ENCODE measurements at regions not wholly inside any gene's neighbourhood (a gene's known extent, or its start where the extent isn't known, plus 50 kb on each side); places are given as distances from the start of the nearest gene placed in this dataset.

DNA sequence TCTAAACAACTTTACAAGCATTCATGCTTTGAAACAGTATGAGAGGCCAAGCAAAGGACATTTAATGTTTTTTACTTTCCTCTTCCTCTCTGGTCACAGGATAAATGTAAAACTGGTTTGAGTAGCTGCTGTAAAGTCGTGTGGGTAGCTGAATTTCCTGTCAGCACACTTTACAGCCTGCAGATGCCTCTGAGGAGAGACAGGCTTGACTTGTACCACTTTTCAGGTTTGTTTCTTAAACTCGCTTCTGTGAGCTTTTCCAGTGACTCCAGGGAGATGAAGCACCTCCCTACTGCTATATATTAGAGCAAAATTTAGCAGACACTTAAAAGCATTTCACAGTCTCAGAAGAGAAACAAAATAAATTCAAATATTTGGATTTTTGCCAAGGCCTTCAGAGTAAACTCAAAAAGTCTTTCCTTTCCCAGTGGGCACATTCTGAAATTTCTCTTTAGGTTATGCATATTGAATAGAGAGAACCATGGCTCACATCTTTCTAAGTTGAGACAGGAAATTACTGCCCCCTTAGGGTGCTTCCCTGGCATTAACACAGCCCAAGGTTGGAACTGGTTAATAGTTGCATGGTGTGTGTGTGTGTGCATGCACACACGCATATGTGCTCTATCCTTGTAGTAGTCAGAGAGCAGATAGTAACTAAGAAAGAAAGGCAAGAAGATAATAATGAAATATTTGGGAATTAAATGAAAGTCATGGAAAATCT is 557.3 kb upstream of the MIS18BP1 start:
- no peak overlapping the region for H3K4me2 ChIP-seq (ENCODE audit: insufficient read depth, low read length)
- no peak for ATAC-seq
- BruUV-seq (replicated peaks), result no TSS peak
- no peaks in the 10 kb centered on the region for H3K9me3 ChIP-seq (replicated peaks; ENCODE audit: control insufficient read depth, insufficient read depth, low read depth, low read length)
- no peaks in the 10 kb centered on the region for H3K79me2 ChIP-seq (ENCODE audit: control insufficient read depth, insufficient read depth, low read length)
- DNase-seq (ENCODE audit: extremely low read depth in 1 of 4, low spot score in 3 of 4), result no peak
- in situ Hi-C loops (cut with MboI) (no loop called here), intact Hi-C loops (cut with micrococcal nuclease) (no loop called here)
- H3K4me1 ChIP-seq (replicated peaks in 1 of 2; ENCODE audit: control insufficient read depth in 2 of 2, insufficient read depth in 2 of 2, low read length in 2 of 2), result no peaks in the 10 kb centered on the region
- no peak overlapping the region for H3K4me3 ChIP-seq
- no peak for FAIRE-seq
- TF ChIP-seq MEIS2 (IDR thresholded peaks at IDR 0.05; ENCODE audit: partially characterized antibody), result no peak
- TF ChIP-seq NR3C1 (CRISPR knock-in tag; IDR thresholded peaks at IDR 0.05), result no peak
- TF ChIP-seq GATAD2A (IDR thresholded peaks at IDR 0.05), result no peak
- no peak for TF ChIP-seq ZNF79 (CRISPR knock-in tag; IDR thresholded peaks at IDR 0.05; ENCODE audit: low read depth)
- TF ChIP-seq ATF1 (CRISPR knock-in tag; IDR thresholded peaks at IDR 0.05), result no peak
- TF ChIP-seq ATF1 (tag; IDR thresholded peaks at IDR 0.05), result no peak
- POLR2A ChIA-PET, result no interaction called here
- no peaks in the 10 kb centered on the region for H4K20me1 ChIP-seq (replicated peaks; ENCODE audit: control insufficient read depth, insufficient read depth, low read length)
- WGBS (ENCODE audit: insufficient coverage, low coverage, missing lambda C conversion rate), result 0% methylated on average over 3 of the region's 3 CpGs
- CTCF ChIA-PET (ENCODE audit: low intra/inter-chr PET ratio), result no interaction called here
- H3K9ac ChIP-seq (ENCODE audit: insufficient read depth in 1 of 2, low read depth in 2 of 2, low read length in 2 of 2), result no peak overlapping the region
- H3K27me3 ChIP-seq (ENCODE audit: control insufficient read depth in 2 of 2, insufficient read depth in 2 of 2, low read length in 2 of 2), result no peaks in the 10 kb centered on the region
- H3K36me3 ChIP-seq (ENCODE audit: control insufficient read depth, insufficient read depth, low read length), result no peaks in the 10 kb centered on the region
- H3K9me1 ChIP-seq (ENCODE audit: control insufficient read depth, insufficient read depth, low read length), result no peaks in the 10 kb centered on the region
- no peak overlapping the region for H2AFZ ChIP-seq (ENCODE audit: low read depth, low read length)
- no peak overlapping the region for H3K27ac ChIP-seq (ENCODE audit: extremely low read depth, low read depth, low read length)

DNA sequence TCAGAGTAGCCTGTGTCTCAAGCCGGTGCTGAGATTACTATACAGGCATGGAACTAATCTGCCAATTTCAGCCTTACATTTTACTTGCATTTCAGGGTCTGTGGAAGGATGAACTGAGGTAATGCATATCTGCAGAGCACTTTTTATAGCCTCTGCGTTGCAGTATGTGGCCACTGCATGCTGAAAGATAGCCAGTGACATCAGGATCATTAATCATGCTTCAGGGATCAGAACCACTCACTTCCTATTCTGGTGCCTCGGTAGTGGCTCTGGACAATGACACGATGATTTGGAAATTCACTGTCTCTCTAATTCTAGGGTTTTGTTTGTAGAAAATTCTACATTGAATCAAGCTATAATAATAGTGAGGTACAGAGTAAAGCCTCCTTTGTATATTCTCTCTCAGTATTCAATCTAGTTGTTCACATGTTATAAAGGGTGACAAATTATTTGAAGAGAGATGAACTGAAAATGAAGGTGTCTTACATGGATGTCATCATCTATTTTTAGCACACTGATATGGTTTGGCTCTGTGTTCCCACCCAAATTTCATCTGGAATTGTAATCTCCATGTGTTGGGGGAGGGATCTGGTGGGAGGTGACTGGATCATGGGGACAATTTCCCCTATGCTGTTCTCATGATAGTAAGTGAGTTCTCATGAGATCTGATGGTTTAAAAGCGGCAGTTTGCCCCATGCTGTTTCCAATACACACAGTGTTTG is 554.3 kb upstream of the MIS18BP1 start:
- Histone ChIP-seq H3K9ac (ENCODE audit: insufficient read depth in 1 of 2, low read depth in 2 of 2, low read length in 2 of 2) (no peak overlapping the region), H3K79me2 (ENCODE audit: control insufficient read depth, insufficient read depth, low read length) (no peaks in the 10 kb centered on the region), H3K4me3 (no peak overlapping the region), H3K4me2 (ENCODE audit: insufficient read depth, low read length) (no peak overlapping the region), H3K36me3 (ENCODE audit: control insufficient read depth, insufficient read depth, low read length) (no peaks in the 10 kb centered on the region), H4K20me1 (replicated peaks; ENCODE audit: control insufficient read depth, insufficient read depth, low read length) (no peaks in the 10 kb centered on the region), H3K9me1 (ENCODE audit: control insufficient read depth, insufficient read depth, low read length) (no peaks in the 10 kb centered on the region), H3K27me3 (ENCODE audit: control insufficient read depth in 2 of 2, insufficient read depth in 2 of 2, low read length in 2 of 2) (no peaks in the 10 kb centered on the region), H3K9me3 (replicated peaks; ENCODE audit: control insufficient read depth, insufficient read depth, low read depth, low read length) (no peaks in the 10 kb centered on the region), H3K4me1 (replicated peaks in 1 of 2; ENCODE audit: control insufficient read depth in 2 of 2, insufficient read depth in 2 of 2, low read length in 2 of 2) (no peaks in the 10 kb centered on the region), H2AFZ (ENCODE audit: low read depth, low read length) (no peak overlapping the region), H3K27ac (ENCODE audit: extremely low read depth, low read depth, low read length) (no peak overlapping the region)
- DNase-seq (ENCODE audit: extremely low read depth in 1 of 4, low spot score in 3 of 4), result no peak
- TF ChIP-seq ZNF41 (CRISPR knock-in tag; conservative IDR thresholded peaks at IDR 0.05), result no peak
- TF ChIP-seq ZNF3 (CRISPR knock-in tag; IDR thresholded peaks at IDR 0.05), result no peak
- TF ChIP-seq GABPB2 (CRISPR knock-in tag; conservative IDR thresholded peaks at IDR 0.05), result no peak
- no peak for TF ChIP-seq CBX3 (IDR thresholded peaks at IDR 0.05; ENCODE audit: borderline replicate concordance in 1 of 2, low read length in 2 of 2)
- no peak for TF ChIP-seq ZNF146 (CRISPR knock-in tag; IDR thresholded peaks at IDR 0.05; ENCODE audit: unreplicated experiment)
- TF ChIP-seq NR1H2 (CRISPR knock-in tag; IDR thresholded peaks at IDR 0.05), result no peak
- TF ChIP-seq, protein P1, sequence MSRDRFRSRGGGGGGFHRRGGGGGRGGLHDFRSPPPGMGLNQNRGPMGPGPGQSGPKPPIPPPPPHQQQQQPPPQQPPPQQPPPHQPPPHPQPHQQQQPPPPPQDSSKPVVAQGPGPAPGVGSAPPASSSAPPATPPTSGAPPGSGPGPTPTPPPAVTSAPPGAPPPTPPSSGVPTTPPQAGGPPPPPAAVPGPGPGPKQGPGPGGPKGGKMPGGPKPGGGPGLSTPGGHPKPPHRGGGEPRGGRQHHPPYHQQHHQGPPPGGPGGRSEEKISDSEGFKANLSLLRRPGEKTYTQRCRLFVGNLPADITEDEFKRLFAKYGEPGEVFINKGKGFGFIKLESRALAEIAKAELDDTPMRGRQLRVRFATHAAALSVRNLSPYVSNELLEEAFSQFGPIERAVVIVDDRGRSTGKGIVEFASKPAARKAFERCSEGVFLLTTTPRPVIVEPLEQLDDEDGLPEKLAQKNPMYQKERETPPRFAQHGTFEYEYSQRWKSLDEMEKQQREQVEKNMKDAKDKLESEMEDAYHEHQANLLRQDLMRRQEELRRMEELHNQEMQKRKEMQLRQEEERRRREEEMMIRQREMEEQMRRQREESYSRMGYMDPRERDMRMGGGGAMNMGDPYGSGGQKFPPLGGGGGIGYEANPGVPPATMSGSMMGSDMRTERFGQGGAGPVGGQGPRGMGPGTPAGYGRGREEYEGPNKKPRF (IDR thresholded peaks at IDR 0.05; ENCODE audit: low read depth, low read length), result no peak
- no peak for TF ChIP-seq NCOA1 (IDR thresholded peaks at IDR 0.05; ENCODE audit: low read depth)
- TF ChIP-seq MCM3 (IDR thresholded peaks at IDR 0.05), result no peak
- TF ChIP-seq RAD51 (IDR thresholded peaks at IDR 0.05; ENCODE audit: borderline replicate concordance, low read depth), result no peak
- TF ChIP-seq ZBTB1 (CRISPR knock-in tag; IDR thresholded peaks at IDR 0.05; ENCODE audit: borderline replicate concordance, low read depth), result no peak
- POLR2A ChIA-PET, result no interaction called here
- intact Hi-C loops (cut with micrococcal nuclease), result no loop called here
- BruUV-seq (replicated peaks), result no TSS peak
- no peak for ATAC-seq
- FAIRE-seq, result no peak
- CTCF ChIA-PET (ENCODE audit: low intra/inter-chr PET ratio), result no interaction called here
- in situ Hi-C loops (cut with MboI), result no loop called here
- WGBS (ENCODE audit: insufficient coverage, low coverage, missing lambda C conversion rate), result 2% methylated on average over 5 of the region's 5 CpGs
